Activated CD8-positive, alpha-beta T cell treated with anti-CD3 and anti-CD28 coated beads for 36 hours (primary cell): ENCODE measurements at regions not wholly inside any gene's neighbourhood (a gene's known extent, or its start where the extent isn't known, plus 50 kb on each side); places are given as distances from the start of the nearest gene placed in this dataset.
"Not testable (repeated sequence)": the region's sequence is repeated elsewhere in the genome, so short reads cannot be mapped to it uniquely, and the experiment has no call there.

Source experiments
- ATAC-seq: fragments of 200-7000 bp; cut with Tn5 transposase; one replicate; pipeline ENCODE4 v1.10.0; 2021; ENCODE audit warnings: mild to moderate bottlenecking, moderate library complexity
- CTCF ChIA-PET: fragments of 350-600 bp; sonication (Branson Sonifier 250); formaldehyde crosslinking; loops from one replicate; lab custom pipeline; 2021; ENCODE audit warnings: antibody characterized with exemption; lab: Charles Lee
- POLR2A ChIA-PET: fragments of 350-600 bp; sonication (Branson Sonifier 250); formaldehyde crosslinking; loops from one replicate; lab custom pipeline; 2021; ENCODE audit warnings: antibody characterized with exemption; lab: Charles Lee
- DNase-seq: peaks from one replicate; pipeline ENCODE4 v3.0.0-alpha.2; 2020
- H3K27ac Mint-ChIP-seq: one replicate; pipeline ENCODE4 v1.8.0; 2021; ENCODE audit warnings: mild to moderate bottlenecking, mixed read lengths
- H3K27me3 Mint-ChIP-seq: one replicate; pipeline ENCODE4 v1.8.0; 2021; ENCODE audit warnings: mixed read lengths
- H3K36me3 Mint-ChIP-seq: one replicate; pipeline ENCODE4 v1.8.0; 2021; ENCODE audit warnings: low read depth, mixed read lengths
- H3K4me1 Mint-ChIP-seq: one replicate; pipeline ENCODE4 v1.8.0; 2021; ENCODE audit warnings: low read depth, mixed read lengths
- H3K4me3 Mint-ChIP-seq: one replicate; pipeline ENCODE4 v1.8.0; 2021; ENCODE audit warnings: mild to moderate bottlenecking, moderate library complexity, mixed read lengths
- H3K9me3 Mint-ChIP-seq: one replicate; pipeline ENCODE4 v1.8.0; 2021; ENCODE audit warnings: mixed read lengths
- intact Hi-C: fragments of 100-400 bp; cut with micrococcal nuclease; formaldehyde crosslinking; loops from one replicate; pipeline ENCODE4 v1.10.0; 2022
- TF ChIP-seq, protein P1 (sequence below): fragments of 200-600 bp; IDR thresholded peaks from one replicate; pipeline ENCODE4 v1.8.0; 2022; ENCODE audit warnings: antibody characterized with exemption, mild to moderate bottlenecking

DNA sequence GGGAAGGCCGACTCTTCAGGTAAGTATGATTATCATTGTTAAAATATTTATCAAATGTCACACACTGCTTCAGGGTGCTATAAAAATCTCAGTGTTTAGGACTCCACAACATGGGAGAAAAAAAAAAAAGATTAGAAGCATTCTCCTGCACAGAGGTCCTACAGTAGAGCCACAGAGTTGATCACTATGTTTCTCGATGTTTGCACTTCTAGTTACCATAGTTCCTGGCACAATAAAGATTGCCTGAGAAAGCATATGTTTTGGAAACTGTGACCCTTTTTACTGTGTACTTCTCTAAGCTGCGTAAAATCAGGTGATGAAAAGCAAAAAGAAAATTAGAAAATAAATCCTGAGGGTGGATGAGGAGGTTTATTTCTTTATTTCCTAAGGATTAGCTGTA, 269.9 kb upstream of the SYNCRIP start:
- H3K27ac Mint-ChIP-seq, result no peak overlapping the region
- ATAC-seq, result no peak
- no peaks in the 10 kb centered on the region for H3K4me1 Mint-ChIP-seq
- H3K27me3 Mint-ChIP-seq, result peaks cover 6% of the 10 kb centered on the region
- H3K36me3 Mint-ChIP-seq, result no peaks in the 10 kb centered on the region
- intact Hi-C loops, result no loop called here
- TF ChIP-seq, protein P1, sequence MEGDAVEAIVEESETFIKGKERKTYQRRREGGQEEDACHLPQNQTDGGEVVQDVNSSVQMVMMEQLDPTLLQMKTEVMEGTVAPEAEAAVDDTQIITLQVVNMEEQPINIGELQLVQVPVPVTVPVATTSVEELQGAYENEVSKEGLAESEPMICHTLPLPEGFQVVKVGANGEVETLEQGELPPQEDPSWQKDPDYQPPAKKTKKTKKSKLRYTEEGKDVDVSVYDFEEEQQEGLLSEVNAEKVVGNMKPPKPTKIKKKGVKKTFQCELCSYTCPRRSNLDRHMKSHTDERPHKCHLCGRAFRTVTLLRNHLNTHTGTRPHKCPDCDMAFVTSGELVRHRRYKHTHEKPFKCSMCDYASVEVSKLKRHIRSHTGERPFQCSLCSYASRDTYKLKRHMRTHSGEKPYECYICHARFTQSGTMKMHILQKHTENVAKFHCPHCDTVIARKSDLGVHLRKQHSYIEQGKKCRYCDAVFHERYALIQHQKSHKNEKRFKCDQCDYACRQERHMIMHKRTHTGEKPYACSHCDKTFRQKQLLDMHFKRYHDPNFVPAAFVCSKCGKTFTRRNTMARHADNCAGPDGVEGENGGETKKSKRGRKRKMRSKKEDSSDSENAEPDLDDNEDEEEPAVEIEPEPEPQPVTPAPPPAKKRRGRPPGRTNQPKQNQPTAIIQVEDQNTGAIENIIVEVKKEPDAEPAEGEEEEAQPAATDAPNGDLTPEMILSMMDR, result no peak
- no peak overlapping the region for H3K4me3 Mint-ChIP-seq
- H3K9me3 Mint-ChIP-seq, result no peaks in the 10 kb centered on the region
- no peak for DNase-seq
- CTCF ChIA-PET, result interaction anchor here (1.2 kb wide), 1 partner anchor 10 kb away, joined by 4 read pairs; no protein-coding TSS in a partner anchor
- POLR2A ChIA-PET, result no interaction called here

DNA sequence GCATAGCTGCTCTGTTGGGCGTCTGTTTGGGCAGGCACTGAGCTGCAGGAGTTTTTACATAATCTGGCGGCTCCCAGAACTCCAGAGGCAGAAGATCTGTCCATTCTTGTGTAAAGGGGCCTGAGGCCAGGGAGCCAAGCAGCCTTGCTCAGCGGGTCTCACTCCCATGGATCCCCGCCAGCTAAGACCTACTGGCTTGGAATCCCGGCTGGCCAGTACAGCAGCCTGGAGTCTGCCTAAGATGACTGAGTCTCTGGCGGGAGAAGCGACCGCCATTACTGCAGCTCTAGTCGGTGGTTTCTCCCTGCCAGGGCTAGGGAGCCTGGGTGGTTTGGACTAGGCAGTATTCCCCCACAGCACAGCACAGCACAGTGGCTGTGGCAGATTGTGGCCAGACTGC, 268.4 kb upstream of the SYNCRIP start:
- TF ChIP-seq, protein P1, result no peak
- no peak for DNase-seq
- ATAC-seq, result no peak
- Mint-ChIP-seq H3K27me3 (peaks cover 9% of the 10 kb centered on the region), H3K9me3 (no peaks in the 10 kb centered on the region), H3K36me3 (no peaks in the 10 kb centered on the region), H3K4me3 (no peak overlapping the region), H3K4me1 (no peaks in the 10 kb centered on the region), H3K27ac (no peak overlapping the region)
- CTCF ChIA-PET, result no interaction called here
- POLR2A ChIA-PET, result interaction anchor here (0.6 kb wide), 1 partner anchor 927 kb away, joined by 3 read pairs; no protein-coding TSS in a partner anchor
- intact Hi-C loops, result no loop called here

DNA sequence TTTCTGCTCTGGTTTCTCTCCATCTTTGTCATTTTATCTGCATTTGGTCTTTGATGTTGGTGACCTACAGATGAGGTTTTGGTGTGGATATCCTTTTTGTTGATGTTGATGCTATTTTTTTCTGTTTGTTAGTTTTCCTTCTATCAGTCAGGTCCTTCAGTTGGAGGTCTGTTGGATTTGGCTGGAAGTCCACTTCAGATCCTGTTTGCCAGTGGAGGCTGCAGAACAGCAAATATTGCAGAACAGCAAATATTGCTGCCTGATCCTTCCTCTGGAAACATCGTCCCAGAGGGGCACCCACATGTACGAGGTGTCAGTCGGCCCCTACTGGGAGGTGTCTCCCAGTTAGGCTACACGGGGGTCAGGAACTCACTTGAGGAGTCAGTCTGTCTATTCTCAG, 265.4 kb upstream of the SYNCRIP start:
- intact Hi-C loops, H3K4me1 Mint-ChIP-seq, H3K27me3 Mint-ChIP-seq, H3K4me3 Mint-ChIP-seq, H3K36me3 Mint-ChIP-seq, H3K27ac Mint-ChIP-seq, H3K9me3 Mint-ChIP-seq, CTCF ChIA-PET, DNase-seq, ATAC-seq, POLR2A ChIA-PET: not testable (repeated sequence)

DNA sequence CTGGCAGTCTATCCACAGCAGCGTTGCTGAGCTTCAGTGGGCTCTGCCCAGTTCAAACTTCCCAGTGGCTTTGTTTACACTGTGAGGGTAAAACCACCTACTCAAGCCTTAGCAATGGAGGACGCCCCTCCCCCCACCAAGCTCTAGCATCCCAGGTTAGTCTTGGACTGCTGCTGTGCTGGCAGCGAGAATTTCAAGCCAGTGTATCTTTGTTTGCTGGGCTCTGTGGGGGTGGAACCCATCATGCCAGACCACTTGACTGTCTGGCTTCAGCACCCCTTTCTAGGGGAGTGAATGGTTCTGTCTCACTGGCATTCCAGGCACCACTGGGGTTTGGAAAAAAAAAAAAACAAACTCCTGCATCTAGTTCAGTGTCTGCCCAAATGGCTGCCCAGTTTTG, 249.7 kb upstream of the SYNCRIP start:
- Mint-ChIP-seq H3K36me3 (no peaks in the 10 kb centered on the region), H3K27me3 (no peaks in the 10 kb centered on the region), H3K27ac (no peak overlapping the region), H3K4me1 (no peaks in the 10 kb centered on the region), H3K9me3 (peaks cover 5% of the 10 kb centered on the region), H3K4me3 (no peak overlapping the region)
- POLR2A ChIA-PET, result no interaction called here
- DNase-seq (no peak), ATAC-seq (no peak)
- intact Hi-C loops, result no loop called here
- TF ChIP-seq, protein P1, result no peak
- CTCF ChIA-PET, result no interaction called here

DNA sequence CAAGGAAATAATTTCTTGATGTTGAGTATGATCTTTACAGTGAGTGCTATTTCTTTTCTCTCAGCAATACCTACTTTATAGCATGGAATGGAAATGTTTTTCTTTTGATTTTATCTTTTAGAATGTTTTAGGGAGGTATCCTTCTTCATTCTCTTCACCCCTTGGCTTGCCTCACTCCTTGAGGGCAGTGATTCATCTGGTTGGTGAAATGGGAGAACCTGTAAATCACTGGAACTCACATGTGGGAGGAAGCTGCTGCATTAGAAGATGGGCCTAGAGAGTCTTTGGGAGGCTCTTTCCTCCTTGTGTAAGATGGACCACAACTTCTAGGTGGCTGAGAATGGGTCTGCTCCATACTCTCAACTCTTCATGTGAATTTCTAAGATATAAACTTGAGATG, 244.8 kb upstream of the SYNCRIP start:
- TF ChIP-seq, protein P1, result no peak
- H3K9me3 Mint-ChIP-seq, result peaks cover 5% of the 10 kb centered on the region
- no peaks in the 10 kb centered on the region for H3K36me3 Mint-ChIP-seq
- ChIA-PET POLR2A (no interaction called here), CTCF (no interaction called here)
- H3K4me1 Mint-ChIP-seq, result no peaks in the 10 kb centered on the region
- no peak for DNase-seq
- ATAC-seq, result no peak
- H3K27ac Mint-ChIP-seq, result no peak overlapping the region
- intact Hi-C loops, result no loop called here
- H3K27me3 Mint-ChIP-seq, result peaks cover 4% of the 10 kb centered on the region
- no peak overlapping the region for H3K4me3 Mint-ChIP-seq

DNA sequence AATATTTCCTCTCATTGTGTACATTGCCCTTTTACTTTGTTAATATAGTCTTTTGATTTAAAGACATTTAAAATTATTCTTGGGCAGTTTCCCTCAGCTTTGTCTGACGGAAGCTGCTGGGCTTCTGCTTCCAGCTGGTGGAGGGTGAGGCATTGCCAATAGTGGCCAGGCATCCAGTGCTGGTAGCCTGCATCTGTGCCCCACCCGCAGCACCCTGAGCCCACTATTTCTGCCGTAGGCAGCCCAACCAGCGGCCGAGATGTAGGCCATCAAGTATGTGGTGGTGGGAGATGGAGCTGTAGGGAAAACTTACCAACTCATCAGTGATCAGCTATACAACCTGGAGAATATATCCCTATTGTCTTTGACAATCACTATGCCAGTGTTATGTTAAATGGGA, 226.0 kb upstream of the SYNCRIP start:
- intact Hi-C loops, result no loop called here
- ChIA-PET POLR2A (no interaction called here), CTCF (no interaction called here)
- no peak for DNase-seq
- Mint-ChIP-seq H3K27me3 (no peaks in the 10 kb centered on the region), H3K4me1 (no peaks in the 10 kb centered on the region), H3K4me3 (no peak overlapping the region), H3K27ac (no peak overlapping the region), H3K9me3 (peaks cover 3% of the 10 kb centered on the region), H3K36me3 (no peaks in the 10 kb centered on the region)
- no peak for ATAC-seq
- TF ChIP-seq, protein P1, result no peak
